DMS79 treated with DMSO at 0.1 percent for 48 hours (cell line): ENCODE measurements at regions not wholly inside any gene's neighbourhood (a gene's known extent, or its start where the extent isn't known, plus 50 kb on each side); places are given as distances from the start of the nearest gene placed in this dataset.

ENCODE experiments used
- DNase-seq: peaks from one replicate; lab custom pipeline; 2025; lab: John Stamatoyannopoulos, UW

DNA sequence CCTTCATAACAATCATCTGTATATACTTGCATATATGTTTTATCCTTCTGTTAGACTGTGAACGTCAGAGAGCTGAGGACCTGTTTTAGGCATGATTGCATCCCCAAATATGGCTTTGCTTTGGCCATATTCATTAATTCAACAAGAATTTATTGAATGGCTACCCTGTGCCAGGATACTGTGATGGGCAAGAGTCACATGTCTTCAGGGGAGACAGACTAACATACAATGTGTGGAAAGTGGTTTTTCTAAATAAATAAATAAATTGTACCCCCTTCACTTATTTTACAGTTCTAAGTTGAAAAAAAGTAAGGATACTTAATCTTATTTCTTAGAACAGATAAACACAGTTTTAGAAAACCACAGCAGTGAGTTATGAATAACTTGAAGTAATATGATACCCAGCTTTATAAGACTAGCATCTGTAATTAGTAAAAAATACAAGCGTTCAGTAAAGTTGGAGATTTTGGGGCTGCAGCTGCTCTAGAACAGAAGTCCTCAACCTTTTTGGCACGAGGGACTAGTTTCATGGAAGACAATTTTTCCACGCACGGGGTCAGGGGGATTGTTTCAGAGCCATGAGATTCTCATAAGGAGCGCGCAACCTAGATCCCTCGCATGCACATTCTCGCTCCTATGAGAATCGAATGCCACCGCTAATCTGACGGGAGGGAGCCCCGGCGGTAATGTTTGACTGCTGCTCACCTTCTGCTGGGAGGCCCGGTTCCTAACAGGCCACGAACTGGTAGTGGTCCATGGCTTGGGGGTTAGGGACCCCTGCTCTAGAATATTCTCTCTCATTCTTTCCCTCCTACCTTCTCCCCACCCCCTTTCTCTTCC is 89.4 kb upstream of the MTPN start:
- DNase-seq: no peak

DNA sequence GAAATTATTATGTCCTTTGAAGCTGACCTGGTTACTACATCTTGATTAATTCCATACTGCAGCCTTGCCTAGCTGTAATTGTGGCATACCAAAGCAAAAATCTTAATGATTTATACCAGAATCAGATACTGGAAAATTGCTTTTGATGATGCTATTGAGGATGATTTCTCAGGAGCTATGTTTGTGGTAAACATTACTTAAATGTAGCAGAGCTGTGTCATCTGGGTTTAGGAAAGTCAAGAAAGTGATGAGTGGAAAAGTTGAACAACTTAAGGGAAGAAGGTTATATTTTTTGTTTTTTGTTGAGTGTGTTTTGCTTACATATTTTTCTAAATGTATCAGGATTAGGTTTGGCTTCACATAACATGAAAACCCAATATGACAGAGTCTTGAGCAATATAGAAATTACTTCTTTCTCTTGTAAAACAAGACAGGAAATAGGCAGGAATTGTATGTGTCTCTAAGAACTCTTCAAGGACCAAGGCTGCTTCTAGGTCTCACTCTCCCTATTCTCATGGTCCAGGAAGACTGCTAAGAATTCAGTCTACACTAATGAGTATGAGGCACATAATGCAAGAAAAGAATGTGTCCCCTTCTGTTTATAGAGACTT is 87.6 kb upstream of the MTPN start:
- DNase-seq: no peak

DNA sequence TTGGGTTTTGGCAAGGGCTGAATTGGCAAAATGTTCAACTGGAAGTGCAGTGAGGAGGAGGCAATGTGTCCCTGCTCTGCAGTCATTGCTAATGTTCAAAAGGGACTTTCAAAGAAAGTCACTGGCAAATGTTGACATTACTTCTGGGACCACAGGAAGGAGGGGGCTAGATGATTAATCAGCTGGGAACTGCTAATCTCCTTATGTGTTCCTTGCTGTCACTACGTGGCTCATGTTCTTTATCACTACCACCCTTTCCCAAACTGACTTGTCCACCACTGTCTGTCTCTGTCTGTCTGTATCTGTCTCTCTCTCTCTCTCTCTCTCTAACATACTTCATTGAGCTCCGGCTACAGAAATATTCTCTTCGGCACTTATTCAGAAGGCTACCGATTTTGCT is 86.9 kb upstream of the MTPN start:
- no peak for DNase-seq

DNA sequence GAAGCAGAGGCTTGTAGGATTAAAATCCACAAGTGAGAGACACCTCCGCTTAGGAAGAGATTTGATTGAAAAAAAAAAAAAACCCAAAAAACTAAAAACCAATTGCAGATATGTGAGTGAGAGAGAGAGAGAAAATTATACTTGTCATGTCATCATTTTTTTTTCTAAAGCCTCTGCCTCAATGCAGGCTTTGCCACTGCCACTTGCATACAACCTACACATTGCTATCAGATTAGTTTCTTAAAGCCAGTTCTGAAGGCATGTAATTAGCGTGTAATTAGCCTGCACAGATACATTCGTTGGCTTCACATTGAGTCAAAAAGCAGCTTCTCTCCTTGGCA is 86.1 kb upstream of the MTPN start:
- DNase-seq: no peak

DNA sequence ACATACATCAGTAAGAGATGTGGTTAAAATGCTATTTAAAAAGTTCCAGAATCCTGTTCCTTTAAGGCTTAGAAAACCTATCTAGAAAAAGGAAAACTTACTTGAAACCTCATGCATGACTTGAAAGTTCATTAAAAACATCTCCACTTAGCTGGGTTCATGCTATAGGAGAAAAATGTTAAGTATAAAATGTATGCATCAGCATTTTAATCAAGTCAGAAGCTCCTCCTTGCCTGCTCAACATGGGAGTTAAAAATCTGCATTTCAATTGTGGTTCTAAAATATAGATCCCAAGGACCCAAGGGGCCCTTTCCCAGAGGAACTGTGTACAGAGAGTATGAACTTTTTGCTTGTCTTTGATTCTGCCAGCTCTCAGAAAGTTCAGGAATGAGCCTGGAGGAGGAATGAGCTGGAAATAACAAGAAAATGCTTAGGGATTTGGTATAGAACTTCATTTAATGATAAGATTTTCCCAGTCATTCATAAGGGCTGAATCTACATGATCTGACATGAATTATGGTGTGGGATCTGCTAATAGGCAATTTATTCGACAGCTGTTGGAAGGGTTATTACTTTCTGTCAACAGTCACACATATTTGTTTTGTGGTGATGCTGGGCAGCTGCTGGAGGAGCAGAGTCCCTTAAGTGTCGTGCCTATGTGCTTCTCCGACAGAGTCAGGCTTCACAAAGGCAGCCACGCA is 85.6 kb upstream of the MTPN start:
- DNase-seq: peak; percentile 68

DNA sequence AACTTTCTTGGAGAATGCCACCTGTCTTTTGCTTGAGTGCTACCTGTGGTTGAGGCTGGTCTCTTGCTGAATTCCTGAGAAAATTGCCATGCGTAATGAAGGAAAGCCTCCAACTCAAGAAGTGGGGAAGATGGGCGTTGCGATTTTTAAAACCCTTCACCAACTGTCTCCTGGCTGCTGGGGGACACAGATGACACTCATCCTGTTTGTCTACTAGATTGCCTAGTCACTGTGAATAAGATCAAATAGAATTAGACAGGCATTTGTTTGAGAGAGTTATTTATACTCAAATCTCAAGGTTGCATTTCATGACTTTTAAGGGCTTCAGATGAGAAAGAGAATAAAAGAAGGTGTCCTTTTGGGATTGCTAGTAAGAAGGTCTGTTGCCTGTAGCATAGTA is 84.3 kb upstream of the MTPN start:
- DNase-seq: no peak

DNA sequence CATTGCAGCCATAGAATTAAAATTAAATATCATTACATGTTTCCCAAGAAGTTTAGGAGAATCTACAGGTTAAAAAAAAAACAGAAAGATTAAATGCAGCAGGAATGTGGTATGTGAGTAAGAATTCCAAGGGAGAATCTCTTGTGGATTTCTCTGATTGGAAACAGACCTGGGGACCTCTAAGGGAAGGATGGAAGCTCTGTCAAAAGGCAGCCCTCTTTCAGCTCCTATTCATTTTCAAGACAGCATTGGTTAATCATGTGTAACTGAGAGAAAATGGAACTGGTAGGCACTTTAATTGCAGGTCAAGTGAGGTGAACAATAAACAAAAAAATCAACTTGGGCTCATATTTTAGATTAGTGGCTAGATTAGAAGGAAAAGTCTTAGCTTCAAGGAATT is 81.4 kb upstream of the MTPN start:
- DNase-seq: peak; percentile 82

DNA sequence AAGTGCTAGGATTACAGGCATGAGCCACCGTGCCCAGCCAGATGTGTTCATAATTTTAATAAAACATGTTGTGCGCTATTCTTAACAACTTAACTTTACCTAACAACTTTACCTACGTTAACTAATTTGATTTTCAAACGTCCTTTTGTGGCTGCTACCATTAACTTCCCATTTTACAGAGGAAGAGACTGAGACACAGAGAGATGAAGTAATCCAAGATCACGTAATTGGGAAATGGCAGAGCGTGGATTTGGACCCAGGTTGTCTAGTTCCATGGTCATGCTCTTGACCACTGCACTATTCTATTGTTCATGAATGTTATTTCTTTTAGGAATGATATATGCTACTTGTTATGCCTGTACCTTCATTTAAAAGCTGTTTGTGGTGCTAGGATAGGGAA is 80.3 kb upstream of the MTPN start:
- no peak for DNase-seq

DNA sequence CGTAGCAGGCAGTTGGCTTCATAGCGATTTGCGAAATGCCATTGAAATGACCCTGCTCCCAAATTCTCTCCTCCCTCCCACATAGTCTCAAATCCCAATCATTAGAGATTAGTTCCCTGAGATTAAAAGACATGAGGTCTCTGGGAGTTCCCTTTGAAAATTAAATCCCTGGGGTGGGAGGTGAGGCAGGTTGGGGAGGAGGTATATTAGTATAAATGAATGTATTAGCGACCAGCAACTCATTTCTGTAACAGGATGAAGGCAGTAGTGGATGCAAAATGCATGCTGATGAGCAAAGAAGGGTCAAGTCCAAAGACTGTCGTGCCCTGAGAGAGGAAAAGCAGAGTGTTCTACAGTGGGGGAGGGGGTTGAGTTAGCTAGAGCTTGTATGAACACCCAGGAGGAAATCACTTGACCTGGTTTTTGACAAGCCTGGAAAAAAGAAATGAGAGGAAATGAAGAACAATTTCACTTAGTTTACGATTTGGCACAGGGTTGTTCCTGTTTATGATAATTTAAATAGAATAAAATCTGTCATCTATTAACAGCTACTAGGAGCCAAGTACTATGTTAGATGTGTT is 79.6 kb upstream of the MTPN start:
- peak; percentile 16 for DNase-seq

DNA sequence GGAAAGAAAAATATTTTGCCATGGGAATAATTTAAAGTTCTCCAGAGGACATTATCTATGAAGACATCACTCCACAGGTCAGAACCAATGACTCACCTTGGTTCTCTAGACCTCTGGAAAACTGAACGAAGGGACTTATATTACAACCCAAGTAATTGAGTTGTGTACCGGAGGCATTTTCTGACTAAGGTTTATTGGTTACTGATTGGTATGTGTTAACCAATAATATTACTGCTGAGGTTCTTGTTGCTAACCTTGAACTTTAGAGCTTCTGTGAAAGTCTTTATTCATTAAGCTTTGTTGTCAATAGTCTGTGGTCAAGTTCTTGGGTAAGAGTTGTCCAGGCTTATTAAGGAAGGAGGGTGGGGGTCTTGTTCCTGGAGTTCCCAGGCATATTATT is 78.1 kb upstream of the MTPN start:
- DNase-seq: no peak

DNA sequence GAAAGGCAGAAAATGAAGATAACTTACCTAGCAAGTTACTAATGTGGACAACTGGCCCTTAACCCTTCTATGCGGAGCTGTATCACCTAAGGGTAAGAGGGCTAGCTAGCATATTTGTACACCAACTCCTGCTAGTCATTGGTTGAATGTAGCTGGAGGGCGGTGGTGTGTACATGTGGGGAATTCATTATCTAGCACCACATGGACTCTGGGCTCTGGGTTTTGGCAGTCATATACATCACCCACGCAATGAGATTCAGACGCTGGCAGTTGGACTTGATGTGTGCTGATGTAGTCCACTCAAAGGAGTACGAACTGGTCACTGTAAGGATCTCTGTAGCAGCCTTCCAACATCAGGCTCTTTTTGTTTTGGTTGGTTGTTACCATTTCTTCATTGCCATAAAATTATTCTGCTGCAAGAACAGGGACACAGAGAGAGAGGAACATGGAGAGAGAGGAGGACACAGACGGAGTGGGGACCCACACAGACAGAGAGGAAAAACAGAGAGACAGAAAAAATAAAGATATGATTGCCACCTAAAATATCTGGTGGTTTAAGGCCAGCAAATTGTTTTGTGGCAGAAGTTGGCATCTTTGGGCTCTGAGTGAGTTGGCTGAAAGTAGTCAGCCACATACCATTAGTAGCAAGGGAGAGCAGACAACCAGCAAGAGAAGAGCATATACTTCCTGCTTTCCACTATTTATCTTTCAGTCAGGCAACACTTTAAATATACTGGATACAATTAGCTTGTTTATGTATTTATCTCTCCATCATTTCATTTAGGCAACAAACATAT is 76.7 kb upstream of the MTPN start:
- DNase-seq: no peak

DNA sequence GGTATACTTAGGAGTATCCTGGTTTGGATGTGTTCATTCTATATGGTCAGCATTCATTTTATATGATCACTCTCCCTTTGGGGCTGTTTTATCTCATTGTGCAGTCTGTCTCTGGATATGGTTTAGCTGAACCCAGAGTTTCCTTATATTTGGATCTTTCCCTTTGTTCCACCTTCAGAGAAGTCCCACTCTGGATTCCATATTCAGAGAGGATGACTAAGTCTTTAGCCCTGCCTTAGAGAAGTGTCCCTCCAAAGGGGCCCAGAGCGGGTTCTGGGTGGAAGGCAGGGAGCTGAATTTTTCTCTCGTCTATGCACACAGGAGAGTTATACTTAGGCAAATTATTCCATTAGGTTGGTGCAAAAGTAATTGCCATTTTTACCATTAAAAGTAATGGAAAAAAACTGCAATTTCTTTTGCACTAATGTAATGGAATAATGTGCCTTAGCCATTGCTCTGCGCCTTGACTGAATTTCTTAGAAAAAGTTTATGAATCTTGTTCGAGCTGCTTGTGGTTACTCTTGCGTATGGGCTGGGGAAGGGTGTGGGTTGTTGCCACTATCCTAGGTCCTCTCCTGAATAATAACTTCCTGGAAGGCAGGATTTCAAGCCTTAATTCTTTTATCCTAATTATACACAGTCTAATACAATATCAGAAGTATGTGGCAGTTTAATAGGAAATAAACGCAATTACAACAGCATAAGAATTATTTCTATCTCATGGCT is 74.2 kb upstream of the MTPN start:
- no peak for DNase-seq

DNA sequence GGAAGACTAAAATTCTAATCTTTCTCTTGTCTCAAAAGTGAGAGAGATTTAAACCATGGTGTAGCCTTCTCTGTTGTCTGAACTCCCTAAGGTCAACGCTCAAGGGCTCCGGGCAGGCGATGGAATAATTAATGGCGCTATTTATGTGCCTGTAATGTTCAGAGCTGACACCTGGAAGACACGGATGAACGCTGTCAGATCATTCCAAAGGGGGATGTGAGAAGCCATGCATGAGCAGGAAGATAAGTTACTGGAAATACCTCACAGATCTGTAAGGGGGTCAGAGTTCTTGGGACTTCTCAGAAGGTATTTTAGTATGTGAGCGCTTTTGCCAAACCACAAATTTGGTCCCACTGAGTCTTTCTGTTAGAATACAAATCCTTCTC is 73.3 kb upstream of the MTPN start:
- DNase-seq: no peak

DNA sequence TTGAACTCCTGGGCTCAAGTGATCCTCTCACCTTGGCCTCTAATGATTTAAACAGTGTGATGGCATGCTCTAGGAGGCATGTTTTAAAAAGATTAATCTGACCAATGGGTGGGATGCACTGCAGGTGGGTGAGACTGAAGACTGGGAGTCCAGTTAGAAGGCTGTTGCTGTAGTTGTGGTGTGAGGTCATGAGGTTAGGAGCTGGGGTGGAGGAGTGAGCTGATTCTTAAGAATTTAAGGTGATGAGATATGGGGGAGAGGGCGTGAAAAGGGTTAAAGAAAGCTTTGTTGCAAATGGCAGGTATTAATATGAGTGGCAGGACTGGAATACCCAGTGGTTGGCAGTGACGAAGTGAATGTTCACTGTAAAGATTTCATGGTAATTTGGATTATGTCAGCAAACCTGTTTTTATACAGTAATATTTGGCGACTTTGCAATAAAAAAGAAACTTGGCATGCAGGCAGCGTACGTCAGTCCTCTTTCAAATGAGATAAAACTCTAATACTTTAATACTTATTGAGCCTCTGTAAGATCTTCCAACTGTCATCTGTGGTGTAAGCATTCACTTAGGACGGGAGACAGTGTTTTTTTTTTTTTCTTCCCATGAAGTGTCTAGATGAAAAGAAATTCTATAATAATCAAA is 72.8 kb upstream of the MTPN start:
- DNase-seq: no peak

DNA sequence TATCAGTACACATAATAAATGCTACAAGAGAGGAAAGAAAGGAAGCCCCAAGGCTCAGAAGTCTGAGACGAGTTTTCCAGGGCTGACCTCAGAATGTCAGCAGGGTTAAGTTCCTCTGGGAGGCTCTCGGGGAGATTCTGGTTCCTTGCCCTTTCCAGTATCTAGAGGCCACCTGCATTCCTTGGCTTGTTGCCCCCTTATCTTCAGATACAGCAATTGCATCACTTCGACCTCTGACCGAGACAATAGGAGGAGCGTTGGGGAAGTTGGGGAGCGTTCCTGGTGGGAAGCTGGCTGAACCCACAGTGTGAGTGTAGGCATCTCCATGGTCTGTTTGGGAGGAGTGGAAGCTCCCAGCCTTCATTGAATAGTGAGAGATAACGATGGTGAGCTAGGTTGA is 72.0 kb upstream of the MTPN start:
- DNase-seq: no peak

DNA sequence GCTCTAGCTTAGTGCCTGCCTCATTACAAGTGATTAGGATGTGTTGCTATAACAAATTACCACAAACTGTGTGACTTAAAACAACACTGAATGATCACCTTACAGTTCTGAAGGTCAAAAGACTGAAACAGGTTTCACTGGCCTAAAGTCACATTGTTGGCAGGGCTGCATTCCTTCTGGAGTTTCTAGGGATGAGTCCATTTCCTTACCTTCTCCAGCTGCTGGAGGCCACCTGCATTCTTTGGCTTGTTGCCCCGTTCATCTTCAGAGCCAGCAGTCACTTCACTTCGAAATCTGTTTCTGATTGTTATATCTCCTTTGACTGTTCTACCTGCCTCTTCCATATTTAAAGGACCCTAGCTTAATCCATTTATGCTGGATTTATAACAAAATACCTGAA is 69.4 kb upstream of the MTPN start:
- DNase-seq: no peak

DNA sequence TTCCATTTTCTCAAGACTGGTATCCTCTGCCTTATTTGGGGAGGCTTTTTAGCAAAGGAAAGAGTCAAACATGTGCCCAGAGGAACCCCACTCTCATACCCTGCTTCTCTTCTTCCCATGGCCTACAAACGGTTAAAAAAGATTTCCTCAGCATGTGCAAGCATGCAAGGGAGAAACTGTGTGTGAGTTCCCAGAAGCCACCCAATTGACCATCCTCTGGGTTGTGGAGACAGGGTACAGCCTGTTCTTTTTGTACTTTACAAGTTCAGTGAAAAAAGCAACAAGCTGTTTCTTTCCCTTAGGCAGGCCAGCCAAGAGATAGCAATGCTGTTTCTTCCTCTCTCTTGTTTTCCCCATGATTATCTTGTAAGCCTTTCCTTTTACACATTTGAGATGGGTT is 68.8 kb upstream of the MTPN start:
- no peak for DNase-seq

DNA sequence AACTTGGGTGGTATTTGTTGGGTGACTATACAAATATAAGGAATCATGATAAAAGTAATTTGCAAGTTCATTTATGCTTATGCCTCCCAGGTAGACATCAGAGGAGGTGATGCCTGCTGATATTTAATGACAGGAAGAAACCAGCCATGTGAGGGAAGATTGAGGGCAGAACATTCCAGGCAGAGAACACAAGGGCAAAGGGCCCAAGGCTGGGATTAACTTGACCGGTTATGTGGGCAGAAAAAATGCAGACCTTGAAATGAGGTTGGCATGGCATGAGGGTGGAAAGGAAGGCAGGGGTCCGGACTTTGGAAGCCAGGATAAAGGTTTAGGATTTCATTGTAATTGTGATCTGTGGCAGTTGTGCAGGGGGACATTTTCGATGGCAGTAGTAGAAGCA is 68.0 kb upstream of the MTPN start:
- no peak for DNase-seq

DNA sequence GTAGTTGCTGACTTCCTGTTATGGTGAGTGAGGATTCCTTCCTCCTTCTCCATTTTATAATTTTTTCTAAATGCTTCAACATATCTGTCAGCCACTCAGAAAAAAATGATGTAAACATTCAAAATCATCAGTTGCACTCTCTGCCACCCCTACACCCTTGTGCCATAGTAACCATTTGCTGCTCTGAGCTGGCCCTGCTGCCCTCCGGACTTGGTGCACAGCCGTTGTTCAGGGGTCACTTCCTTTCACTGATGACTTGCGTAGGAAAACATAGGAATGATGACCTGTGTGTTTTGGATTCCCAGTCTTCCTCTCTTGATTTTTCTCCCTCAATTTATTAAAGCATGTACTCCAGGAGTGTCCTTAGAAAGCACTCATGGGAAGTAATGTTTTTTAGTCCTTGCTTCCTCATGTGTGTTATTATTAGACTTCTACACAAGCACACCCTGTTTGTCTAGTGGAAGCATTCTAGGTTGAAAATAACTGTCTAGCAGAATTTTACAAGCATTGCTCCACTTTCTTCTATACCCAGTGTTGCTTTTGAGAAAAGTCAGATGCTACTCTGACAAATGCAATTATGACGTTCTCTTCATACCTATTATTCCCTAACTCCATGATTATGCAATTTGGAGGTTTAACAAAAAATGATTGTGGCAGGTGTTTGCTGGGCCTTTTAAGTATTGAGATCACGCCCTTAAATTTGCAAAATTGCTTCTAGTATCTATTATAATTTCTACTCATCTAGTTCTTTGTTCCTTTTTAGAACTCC is 62.6 kb upstream of the MTPN start:
- DNase-seq: peak; percentile 16

DNA sequence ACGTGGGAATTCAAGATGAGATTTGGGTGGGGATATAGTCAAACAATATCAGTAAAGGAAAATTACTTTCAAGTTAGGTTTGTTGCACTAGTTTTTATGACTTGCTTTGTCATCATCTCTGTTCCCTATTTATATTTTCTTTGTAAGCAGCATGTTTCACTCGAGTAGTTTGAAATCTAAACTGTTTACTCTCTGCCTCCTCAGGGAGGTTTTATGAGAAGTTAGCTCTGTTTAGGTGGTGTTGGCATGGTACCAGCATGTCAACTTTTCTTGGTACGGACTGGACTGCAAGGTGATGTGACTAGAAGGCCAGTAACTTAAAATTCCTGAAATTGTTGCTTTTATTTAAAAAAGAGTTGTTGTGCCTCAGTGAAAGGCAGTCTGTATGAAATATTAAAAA is 59.2 kb upstream of the MTPN start:
- DNase-seq: peak; percentile 31
